ENCODE measurements at regions not wholly inside any gene's neighbourhood (a gene's known extent, or its start where the extent isn't known, plus 50 kb on each side); places are given as distances from the start of the nearest gene placed in this dataset.

DNA sequence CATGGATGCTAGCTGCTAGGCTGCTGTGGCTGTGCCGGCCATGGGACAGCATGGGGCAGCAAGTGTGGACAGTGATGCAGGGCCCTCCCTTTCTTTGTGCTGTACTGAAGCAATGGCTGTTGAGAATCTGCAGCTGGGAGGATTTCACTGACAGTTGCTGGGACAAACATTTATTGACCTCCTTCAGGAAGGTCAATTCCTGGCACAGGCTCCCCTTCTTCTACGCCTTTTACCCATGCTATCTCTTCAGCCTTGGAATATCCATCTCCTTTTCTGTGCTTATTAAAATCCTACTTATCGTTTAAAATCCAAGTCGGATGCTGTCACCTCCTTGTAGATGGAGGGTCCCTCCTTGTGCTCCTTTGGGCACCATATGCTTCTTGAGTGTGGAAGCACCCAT lies 213.1 kb upstream of the USP24 start:
- TF ChIP-seq, protein P1, sequence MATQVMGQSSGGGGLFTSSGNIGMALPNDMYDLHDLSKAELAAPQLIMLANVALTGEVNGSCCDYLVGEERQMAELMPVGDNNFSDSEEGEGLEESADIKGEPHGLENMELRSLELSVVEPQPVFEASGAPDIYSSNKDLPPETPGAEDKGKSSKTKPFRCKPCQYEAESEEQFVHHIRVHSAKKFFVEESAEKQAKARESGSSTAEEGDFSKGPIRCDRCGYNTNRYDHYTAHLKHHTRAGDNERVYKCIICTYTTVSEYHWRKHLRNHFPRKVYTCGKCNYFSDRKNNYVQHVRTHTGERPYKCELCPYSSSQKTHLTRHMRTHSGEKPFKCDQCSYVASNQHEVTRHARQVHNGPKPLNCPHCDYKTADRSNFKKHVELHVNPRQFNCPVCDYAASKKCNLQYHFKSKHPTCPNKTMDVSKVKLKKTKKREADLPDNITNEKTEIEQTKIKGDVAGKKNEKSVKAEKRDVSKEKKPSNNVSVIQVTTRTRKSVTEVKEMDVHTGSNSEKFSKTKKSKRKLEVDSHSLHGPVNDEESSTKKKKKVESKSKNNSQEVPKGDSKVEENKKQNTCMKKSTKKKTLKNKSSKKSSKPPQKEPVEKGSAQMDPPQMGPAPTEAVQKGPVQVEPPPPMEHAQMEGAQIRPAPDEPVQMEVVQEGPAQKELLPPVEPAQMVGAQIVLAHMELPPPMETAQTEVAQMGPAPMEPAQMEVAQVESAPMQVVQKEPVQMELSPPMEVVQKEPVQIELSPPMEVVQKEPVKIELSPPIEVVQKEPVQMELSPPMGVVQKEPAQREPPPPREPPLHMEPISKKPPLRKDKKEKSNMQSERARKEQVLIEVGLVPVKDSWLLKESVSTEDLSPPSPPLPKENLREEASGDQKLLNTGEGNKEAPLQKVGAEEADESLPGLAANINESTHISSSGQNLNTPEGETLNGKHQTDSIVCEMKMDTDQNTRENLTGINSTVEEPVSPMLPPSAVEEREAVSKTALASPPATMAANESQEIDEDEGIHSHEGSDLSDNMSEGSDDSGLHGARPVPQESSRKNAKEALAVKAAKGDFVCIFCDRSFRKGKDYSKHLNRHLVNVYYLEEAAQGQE (IDR thresholded peaks at IDR 0.05; ENCODE audit: low read depth) = no peak
- TF ChIP-seq RAD21 (IDR thresholded peaks at IDR 0.05; ENCODE audit: low read depth) (no peak), ZBTB7A (IDR thresholded peaks at IDR 0.05; ENCODE audit: low read depth) (no peak)
